CD8-positive, alpha-beta memory T cell (primary cell): ENCODE measurements at regions not wholly inside any gene's neighbourhood (a gene's known extent, or its start where the extent isn't known, plus 50 kb on each side); places are given as distances from the start of the nearest gene placed in this dataset.

ENCODE experiments used
- CTCF ChIA-PET: fragments of 350-600 bp; sonication (Branson Sonifier 250); formaldehyde crosslinking; loops from one replicate; lab custom pipeline; 2021; ENCODE audit warnings: antibody characterized with exemption; lab: Charles Lee
- POLR2A ChIA-PET: fragments of 350-600 bp; sonication (Branson Sonifier 250); formaldehyde crosslinking; loops from one replicate; lab custom pipeline; 2021; ENCODE audit warnings: antibody characterized with exemption; lab: Charles Lee
- DNase-seq, 5 donors: peaks; one replicate each; pipeline versions ENCODE4 v3.0.0 to v3.0.0-alpha.2; 2020 to 2022; ENCODE audit warnings: mixed read lengths in 1 of 5
- H3K27ac ChIP-seq: one replicate; pipeline ENCODE4 v1.7.0; 2013; ENCODE audit warnings: low read depth, mild to moderate bottlenecking, low read length, moderate library complexity
- H3K27me3 ChIP-seq: 2 replicates; pipeline ENCODE4 v1.7.0; 2013; ENCODE audit warnings: low read length, mild to moderate bottlenecking; ENCODE audit not compliant: insufficient read depth, poor library complexity, severe bottlenecking
- H3K36me3 ChIP-seq: 2 replicates; pipeline ENCODE4 v1.7.0; 2013; ENCODE audit warnings: mild to moderate bottlenecking, low read length, moderate library complexity; ENCODE audit not compliant: insufficient read depth
- H3K4me1 ChIP-seq: 2 replicates; pipeline ENCODE4 v1.7.0; 2013; ENCODE audit warnings: mild to moderate bottlenecking, low read length, moderate library complexity; ENCODE audit not compliant: insufficient read depth
- H3K4me3 ChIP-seq: 2 replicates; pipeline ENCODE4 v1.7.0; 2013; ENCODE audit warnings: mild to moderate bottlenecking, low read length
- H3K9me3 ChIP-seq: 2 replicates; pipeline ENCODE4 v1.7.0; 2013; ENCODE audit warnings: mild to moderate bottlenecking, low read length
- H3K27ac Mint-ChIP-seq, 8 donors: one replicate each; pipeline ENCODE4 v1.8.0; 2020 to 2021; ENCODE audit warnings: mixed read lengths in 8 of 8, mild to moderate bottlenecking in 6 of 8, inconsistent platforms in 3 of 8, moderate library complexity in 3 of 8
- H3K27me3 Mint-ChIP-seq, 2 donors: one replicate each; pipeline ENCODE4 v1.8.0; 2020 to 2021; ENCODE audit warnings: mixed read lengths in 2 of 2, mild to moderate bottlenecking in 1 of 2, moderate library complexity in 1 of 2
- H3K36me3 Mint-ChIP-seq, 3 donors: one replicate each; pipeline ENCODE4 v1.8.0; 2020 to 2021; ENCODE audit warnings: mixed read lengths in 3 of 3, inconsistent platforms in 1 of 3, mild to moderate bottlenecking in 1 of 3
- H3K4me1 Mint-ChIP-seq, 3 donors: one replicate each; pipeline ENCODE4 v1.8.0; 2020 to 2021; ENCODE audit warnings: mixed read lengths in 3 of 3, inconsistent platforms in 1 of 3, mild to moderate bottlenecking in 1 of 3
- H3K4me3 Mint-ChIP-seq, 7 donors: one replicate each; pipeline ENCODE4 v1.8.0; 2020 to 2021; ENCODE audit warnings: mixed read lengths in 7 of 7, mild to moderate bottlenecking in 6 of 7, moderate library complexity in 4 of 7, inconsistent platforms in 2 of 7
- H3K9me3 Mint-ChIP-seq, 5 donors: one replicate each; pipeline ENCODE4 v1.8.0; 2020 to 2022; ENCODE audit warnings: mixed read lengths in 5 of 5, mild to moderate bottlenecking in 3 of 5, moderate library complexity in 2 of 5, inconsistent platforms in 1 of 5

DNA sequence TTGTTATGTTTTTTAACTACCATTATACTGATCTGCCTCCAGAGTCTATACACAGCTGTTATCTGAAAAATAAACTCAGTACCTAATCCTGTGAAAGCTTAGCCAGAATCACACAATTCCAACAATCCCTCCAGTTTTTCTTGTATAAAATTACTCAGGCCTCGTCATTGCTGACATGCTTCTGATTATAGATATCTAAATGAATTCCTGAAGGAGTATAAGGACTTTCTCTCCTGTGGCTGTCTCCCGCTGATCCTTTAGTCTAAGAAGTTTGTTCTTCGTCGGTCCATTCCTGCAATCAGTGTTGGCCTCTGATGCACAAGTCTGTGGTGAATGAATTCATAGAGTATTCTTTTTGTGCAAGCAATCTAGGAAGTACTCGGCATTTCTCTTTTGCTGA is 288.9 kb upstream of the SEMA3C start:
- ChIA-PET POLR2A (no interaction called here), CTCF (no interaction called here)
- Mint-ChIP-seq H3K36me3 (no peaks in the 10 kb centered on the region), H3K27me3 (peaks cover 0 to 2% of the 10 kb centered on the region in 2 donors), H3K4me1 (no peaks in the 10 kb centered on the region), H3K9me3 (peaks cover 2 to 30% (median 17%) of the 10 kb centered on the region in 5 donors), H3K4me3 (no peak overlapping the region), H3K27ac (no peak overlapping the region)
- Histone ChIP-seq H3K27ac (no peak overlapping the region), H3K4me3 (no peak overlapping the region), H3K36me3 (no peaks in the 10 kb centered on the region), H3K9me3 (no peaks in the 10 kb centered on the region), H3K27me3 (no peaks in the 10 kb centered on the region), H3K4me1 (no peaks in the 10 kb centered on the region)
- DNase-seq: no peak

DNA sequence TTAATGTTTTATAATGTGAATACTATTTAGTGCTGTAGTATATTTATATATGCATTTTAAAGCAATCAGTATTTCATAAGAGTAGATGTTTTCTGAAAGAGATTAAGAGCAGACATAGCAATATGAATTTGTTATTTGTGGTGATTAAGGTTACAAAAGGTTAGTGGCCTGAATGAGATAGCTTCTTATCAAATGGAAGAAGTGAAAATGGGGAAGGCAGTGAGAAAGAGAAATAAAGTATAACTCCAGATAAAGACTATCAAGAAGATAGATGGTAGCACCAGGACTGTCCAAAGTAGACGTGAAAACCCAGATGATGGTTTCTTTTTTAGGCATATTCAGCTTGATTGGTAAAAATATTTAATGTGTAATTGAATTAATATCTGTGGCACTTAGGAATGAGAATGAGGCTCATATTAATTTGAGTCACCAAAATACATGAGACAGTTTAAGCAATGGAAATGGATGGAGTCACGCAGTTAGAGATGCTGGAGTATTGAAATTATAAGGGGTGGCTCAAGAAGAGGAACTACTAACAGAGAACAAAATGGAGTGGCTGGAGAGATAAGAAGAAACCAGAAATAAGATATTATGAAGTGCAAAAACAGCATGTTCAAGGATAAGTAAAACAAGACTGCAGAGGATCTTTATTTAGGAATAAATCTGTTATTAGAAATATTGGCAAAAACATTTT is 288.0 kb upstream of the SEMA3C start:
- Mint-ChIP-seq H3K4me3 (no peak overlapping the region), H3K27ac (no peak overlapping the region), H3K36me3 (no peaks in the 10 kb centered on the region), H3K9me3 (peaks cover 2 to 30% (median 17%) of the 10 kb centered on the region in 5 donors), H3K27me3 (peaks cover 0 to 2% of the 10 kb centered on the region in 2 donors), H3K4me1 (no peaks in the 10 kb centered on the region)
- DNase-seq: no peak
- no peak overlapping the region for H3K27ac ChIP-seq
- no peaks in the 10 kb centered on the region for H3K4me1 ChIP-seq
- no peak overlapping the region for H3K4me3 ChIP-seq
- H3K9me3 ChIP-seq: no peaks in the 10 kb centered on the region
- CTCF ChIA-PET: no interaction called here
- POLR2A ChIA-PET: no interaction called here
- no peaks in the 10 kb centered on the region for H3K36me3 ChIP-seq
- no peaks in the 10 kb centered on the region for H3K27me3 ChIP-seq

DNA sequence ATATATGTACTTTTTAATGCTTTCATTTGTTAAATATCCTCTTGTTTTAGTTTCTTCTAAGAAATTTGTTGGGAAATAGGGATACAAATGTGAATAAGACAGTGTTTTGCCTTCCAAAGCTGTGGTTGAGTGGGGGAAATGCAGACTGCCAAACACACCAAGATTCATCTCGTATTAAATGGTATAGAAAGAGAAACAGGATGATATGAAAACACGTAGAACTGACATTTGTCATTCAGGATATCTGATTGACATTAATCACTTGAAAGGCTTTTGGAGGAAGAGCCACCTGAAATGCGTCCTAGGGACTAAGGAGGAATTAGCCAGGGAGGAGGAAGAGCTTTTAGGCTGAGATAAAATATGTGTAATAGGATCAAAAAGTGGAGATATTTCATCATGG is 287.4 kb upstream of the SEMA3C start:
- Histone ChIP-seq H3K27ac (no peak overlapping the region), H3K4me3 (no peak overlapping the region), H3K36me3 (no peaks in the 10 kb centered on the region), H3K9me3 (no peaks in the 10 kb centered on the region), H3K4me1 (no peaks in the 10 kb centered on the region), H3K27me3 (no peaks in the 10 kb centered on the region)
- Mint-ChIP-seq H3K4me1 (no peaks in the 10 kb centered on the region), H3K27me3 (peaks cover 0 to 2% of the 10 kb centered on the region in 2 donors), H3K27ac (no peak overlapping the region), H3K36me3 (no peaks in the 10 kb centered on the region), H3K9me3 (peaks cover 2 to 31% (median 11%) of the 10 kb centered on the region in 5 donors), H3K4me3 (no peak overlapping the region)
- CTCF ChIA-PET: no interaction called here
- POLR2A ChIA-PET: no interaction called here
- no peak for DNase-seq

DNA sequence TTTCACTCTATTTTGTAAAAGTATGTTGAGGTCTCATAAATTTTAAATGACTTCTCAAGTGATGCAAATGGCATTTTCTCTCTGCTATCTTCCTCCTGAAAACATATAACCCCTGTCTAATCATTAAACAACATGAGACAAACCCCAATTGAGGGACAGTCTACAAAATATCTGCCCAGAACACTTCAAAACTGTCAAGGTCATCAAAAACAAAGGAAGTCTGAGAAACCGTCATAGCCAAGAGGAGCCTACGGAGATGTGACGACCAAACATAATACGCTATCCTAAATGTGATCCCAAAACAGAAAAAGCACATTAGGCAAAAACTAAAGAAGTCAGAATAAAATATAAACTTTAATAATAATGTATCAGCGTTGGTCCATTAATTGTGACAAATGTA is 282.3 kb upstream of the SEMA3C start:
- Mint-ChIP-seq H3K27ac (no peak overlapping the region), H3K4me1 (no peaks in the 10 kb centered on the region), H3K4me3 (no peak overlapping the region), H3K36me3 (no peaks in the 10 kb centered on the region), H3K9me3 (peaks cover 0 to 19% (median 8%) of the 10 kb centered on the region in 5 donors), H3K27me3 (no peaks in the 10 kb centered on the region)
- no peaks in the 10 kb centered on the region for H3K27me3 ChIP-seq
- ChIA-PET POLR2A (no interaction called here), CTCF (no interaction called here)
- no peaks in the 10 kb centered on the region for H3K4me1 ChIP-seq
- H3K4me3 ChIP-seq: no peak overlapping the region
- H3K36me3 ChIP-seq: no peaks in the 10 kb centered on the region
- no peak for DNase-seq
- no peaks in the 10 kb centered on the region for H3K9me3 ChIP-seq
- no peak overlapping the region for H3K27ac ChIP-seq

DNA sequence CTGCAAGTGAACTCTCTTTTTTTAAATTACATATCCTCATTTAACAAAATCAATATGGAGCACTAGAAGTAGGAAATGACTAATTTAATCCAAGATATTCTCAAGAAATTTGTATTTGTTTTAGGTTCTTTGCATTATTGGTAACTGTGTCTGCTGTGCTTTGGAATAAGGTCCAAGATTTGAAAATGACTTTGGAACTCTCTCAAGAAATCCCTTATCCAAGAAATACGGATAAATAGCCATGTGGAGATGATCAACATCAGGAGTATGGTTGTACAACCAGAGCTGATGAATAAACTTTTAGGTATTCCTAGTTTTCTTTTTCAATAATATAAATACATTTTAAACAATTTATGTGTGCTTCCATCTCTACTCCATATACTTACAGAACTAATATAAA is 279.9 kb upstream of the SEMA3C start:
- peaks cover 0 to 17% (median 12%) of the 10 kb centered on the region in 5 donors for H3K9me3 Mint-ChIP-seq
- no peaks in the 10 kb centered on the region for H3K4me1 Mint-ChIP-seq
- no peaks in the 10 kb centered on the region for H3K36me3 Mint-ChIP-seq
- no peak overlapping the region for H3K27ac Mint-ChIP-seq
- Histone ChIP-seq H3K27ac (no peak overlapping the region), H3K36me3 (no peaks in the 10 kb centered on the region), H3K27me3 (no peaks in the 10 kb centered on the region), H3K4me3 (no peak overlapping the region), H3K4me1 (no peaks in the 10 kb centered on the region), H3K9me3 (no peaks in the 10 kb centered on the region)
- CTCF ChIA-PET: no interaction called here
- POLR2A ChIA-PET: no interaction called here
- no peak overlapping the region for H3K4me3 Mint-ChIP-seq
- DNase-seq: no peak
- H3K27me3 Mint-ChIP-seq: no peaks in the 10 kb centered on the region

DNA sequence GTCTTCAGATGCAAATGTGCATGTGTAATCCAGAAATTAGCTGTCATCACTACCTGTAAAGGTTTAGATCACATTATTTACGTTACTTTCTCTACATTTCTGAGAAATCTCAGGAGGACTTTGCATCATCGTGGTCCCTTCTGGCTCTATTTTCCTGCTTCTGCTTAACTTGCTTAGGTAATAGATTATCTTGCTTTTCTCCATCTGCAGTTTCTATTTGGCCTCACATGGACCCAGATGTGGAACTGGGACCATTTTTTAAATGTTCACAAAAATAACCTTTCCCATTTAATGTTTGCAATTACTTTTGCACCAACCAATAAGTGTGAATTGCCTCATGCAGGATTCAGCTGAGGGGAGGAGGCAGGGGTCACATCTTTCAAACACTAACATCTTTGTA is 278.4 kb upstream of the SEMA3C start:
- Mint-ChIP-seq H3K36me3 (no peaks in the 10 kb centered on the region), H3K9me3 (peaks cover 0 to 23% (median 9%) of the 10 kb centered on the region in 5 donors), H3K4me3 (no peak overlapping the region), H3K27me3 (no peaks in the 10 kb centered on the region), H3K4me1 (no peaks in the 10 kb centered on the region), H3K27ac (no peak overlapping the region)
- Histone ChIP-seq H3K27me3 (no peaks in the 10 kb centered on the region), H3K36me3 (no peaks in the 10 kb centered on the region), H3K9me3 (no peaks in the 10 kb centered on the region), H3K4me1 (no peaks in the 10 kb centered on the region), H3K4me3 (no peak overlapping the region), H3K27ac (no peak overlapping the region)
- no peak for DNase-seq
- POLR2A ChIA-PET: no interaction called here
- CTCF ChIA-PET: no interaction called here

DNA sequence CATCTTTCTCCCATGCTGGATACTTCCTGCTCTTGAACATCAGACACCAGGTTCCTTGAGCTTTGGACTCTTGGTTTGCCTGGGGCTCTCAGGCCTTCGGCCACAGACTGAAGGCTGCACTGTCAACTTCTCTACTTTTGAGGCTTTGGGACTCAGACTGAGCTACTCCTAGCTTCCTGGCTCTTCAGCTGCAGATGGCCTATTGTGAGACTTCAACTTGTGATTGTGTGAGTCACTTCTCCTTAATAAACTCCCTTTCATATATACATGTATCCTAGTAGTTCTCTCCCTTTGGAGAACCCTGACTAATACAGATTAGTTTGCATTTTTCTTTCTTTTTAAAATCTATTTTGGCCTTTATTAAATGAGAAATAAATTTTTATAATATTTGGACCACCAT is 276.2 kb upstream of the SEMA3C start:
- H3K36me3 ChIP-seq: no peaks in the 10 kb centered on the region
- H3K27ac Mint-ChIP-seq: no peak overlapping the region
- no peak overlapping the region for H3K4me3 ChIP-seq
- H3K27me3 ChIP-seq: no peaks in the 10 kb centered on the region
- POLR2A ChIA-PET: no interaction called here
- no peak overlapping the region for H3K4me3 Mint-ChIP-seq
- DNase-seq: no peak
- CTCF ChIA-PET: no interaction called here
- H3K9me3 Mint-ChIP-seq: peaks cover 2 to 23% (median 11%) of the 10 kb centered on the region in 5 donors
- no peaks in the 10 kb centered on the region for H3K27me3 Mint-ChIP-seq
- H3K4me1 Mint-ChIP-seq: no peaks in the 10 kb centered on the region
- H3K9me3 ChIP-seq: no peaks in the 10 kb centered on the region
- no peaks in the 10 kb centered on the region for H3K4me1 ChIP-seq
- no peak overlapping the region for H3K27ac ChIP-seq
- no peaks in the 10 kb centered on the region for H3K36me3 Mint-ChIP-seq

DNA sequence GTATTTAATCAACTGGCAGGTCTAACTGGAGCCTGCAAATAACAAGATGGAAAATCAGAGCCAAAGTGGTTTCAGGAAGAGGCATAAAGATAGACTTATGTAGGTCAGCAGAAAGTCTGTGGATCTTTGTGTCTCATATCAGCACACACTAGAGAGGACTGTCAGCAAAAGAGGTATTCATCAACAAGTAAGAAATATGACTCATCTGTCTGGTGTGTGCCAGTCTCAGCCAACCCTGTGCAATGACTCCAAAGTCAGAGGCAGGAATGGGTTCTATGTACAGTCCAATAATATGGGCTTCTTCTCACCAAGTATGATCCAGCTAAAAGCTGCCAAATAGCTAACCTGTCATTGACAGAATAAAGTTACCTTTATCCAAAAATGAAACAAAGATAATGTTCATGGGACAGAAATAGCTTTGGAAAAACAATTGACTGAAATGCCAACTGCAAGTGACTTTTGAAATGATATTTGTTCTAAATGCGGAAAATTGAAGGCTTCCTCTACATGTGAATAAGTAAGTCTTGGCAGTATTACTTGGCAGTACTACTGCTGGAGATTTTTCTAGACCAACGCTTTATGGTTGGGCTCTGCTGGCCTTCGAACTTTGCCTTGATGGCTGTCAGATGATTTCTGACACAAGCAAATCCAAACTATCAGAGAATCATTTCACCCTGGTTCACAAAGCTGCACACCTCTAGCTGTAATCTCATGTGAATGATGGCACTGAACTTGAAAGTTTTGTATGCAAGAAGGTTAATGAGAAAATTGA is 272.3 kb upstream of the SEMA3C start:
- Mint-ChIP-seq H3K9me3 (peaks cover 4 to 26% (median 9%) of the 10 kb centered on the region in 5 donors), H3K4me1 (no peaks in the 10 kb centered on the region), H3K27me3 (no peaks in the 10 kb centered on the region), H3K36me3 (no peaks in the 10 kb centered on the region), H3K4me3 (no peak overlapping the region), H3K27ac (no peak overlapping the region)
- Histone ChIP-seq H3K27me3 (no peaks in the 10 kb centered on the region), H3K9me3 (no peaks in the 10 kb centered on the region), H3K36me3 (no peaks in the 10 kb centered on the region), H3K27ac (no peak overlapping the region), H3K4me1 (no peaks in the 10 kb centered on the region), H3K4me3 (no peak overlapping the region)
- no peak for DNase-seq
- ChIA-PET POLR2A (no interaction called here), CTCF (no interaction called here)
